LoVo (cell line): ENCODE measurements at regions not wholly inside any gene's neighbourhood (a gene's known extent, or its start where the extent isn't known, plus 50 kb on each side); places are given as distances from the start of the nearest gene placed in this dataset.

Experiments
- DNase-seq: peaks from one replicate; pipeline ENCODE4 v3.0.0-alpha.2; 2016; ENCODE audit warnings: low spot score

DNA sequence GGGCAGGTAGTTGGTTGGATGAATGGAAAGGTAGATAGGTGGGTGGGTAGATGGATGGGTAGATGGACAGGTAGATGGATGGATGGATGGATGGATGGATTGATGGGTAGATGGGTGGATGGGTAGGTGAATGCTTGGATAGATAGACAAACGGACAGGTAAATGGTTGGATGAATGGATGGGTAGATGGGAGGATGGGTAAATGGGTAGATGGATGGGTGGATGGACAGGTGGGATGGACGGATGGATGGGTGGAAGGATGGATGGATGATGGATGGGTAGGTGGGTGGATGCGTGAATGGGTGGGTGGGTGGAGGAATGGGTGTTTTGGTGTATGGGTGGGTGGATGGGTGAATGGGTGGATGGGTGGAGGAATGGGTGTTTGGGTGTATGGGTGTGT, 50.1 kb upstream of the ASAP2 start:
- no peak for DNase-seq

DNA sequence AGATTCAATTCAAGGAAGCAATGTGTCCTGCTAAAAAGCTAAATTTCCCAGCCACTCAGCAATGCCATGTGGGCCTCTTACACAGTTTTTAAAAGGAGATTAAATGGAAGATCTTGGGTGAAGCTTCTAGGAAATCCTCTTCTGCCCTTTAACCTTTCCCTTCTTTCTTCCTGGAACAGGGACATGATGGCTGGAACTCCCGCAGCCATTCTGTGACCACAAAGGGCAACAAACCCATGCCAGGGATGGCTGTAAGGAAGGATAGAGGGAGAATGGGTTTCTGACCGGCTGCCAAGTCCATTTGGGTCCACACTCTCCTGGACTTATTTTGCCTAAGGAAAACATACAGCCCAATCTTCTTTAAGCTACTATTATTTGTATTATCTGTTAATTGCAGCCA, 52.6 kb upstream of the ASAP2 start:
- no peak for DNase-seq

DNA sequence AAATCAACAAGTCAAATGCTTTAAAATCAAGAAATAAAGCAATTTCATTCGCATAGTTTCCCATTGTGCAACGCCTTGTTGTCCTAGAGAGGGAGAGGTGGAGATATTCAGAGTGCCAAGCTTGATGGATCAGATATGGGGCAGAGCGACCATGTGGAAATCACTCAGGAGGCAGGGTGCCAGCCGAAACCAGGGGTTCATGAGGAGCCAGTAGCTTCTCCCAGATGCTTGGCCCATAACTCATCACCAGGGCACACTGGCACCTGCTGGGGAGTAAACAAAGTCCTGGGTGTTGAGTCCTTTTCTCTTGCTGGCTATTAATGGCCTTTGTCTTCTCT, 53.0 kb upstream of the ASAP2 start:
- no peak for DNase-seq

DNA sequence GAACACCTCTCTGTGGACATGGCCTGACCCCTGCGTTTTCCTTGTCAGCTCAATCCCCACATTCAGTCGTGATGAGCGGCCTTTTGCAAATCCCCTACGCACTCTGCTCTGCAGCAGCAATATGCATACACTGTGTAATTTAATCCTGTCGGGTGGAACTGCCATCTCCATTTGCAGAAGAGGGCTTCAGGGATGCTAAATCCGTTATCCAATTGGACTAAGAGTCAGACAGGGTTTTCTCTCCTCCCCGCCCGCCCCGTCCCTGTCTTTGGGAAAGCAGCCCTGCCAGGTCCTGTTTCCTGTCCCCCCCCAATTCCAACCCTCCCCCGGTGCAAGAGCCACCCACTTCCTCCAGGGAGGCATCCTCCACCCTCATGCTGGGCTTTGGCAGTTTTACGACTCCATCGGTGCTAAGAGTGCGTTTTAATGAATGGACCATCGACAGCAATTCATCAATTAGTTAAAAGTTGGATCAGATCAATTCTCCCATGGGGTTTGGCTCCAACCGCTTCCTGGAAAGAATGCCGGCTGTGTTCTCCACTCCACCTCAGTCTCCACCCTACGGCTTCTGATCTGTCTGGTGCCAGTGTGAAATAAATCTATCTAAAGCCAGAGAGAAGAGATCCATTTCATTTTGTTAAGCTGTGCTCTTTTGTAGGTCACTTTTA, 53.5 kb upstream of the ASAP2 start:
- no peak for DNase-seq

DNA sequence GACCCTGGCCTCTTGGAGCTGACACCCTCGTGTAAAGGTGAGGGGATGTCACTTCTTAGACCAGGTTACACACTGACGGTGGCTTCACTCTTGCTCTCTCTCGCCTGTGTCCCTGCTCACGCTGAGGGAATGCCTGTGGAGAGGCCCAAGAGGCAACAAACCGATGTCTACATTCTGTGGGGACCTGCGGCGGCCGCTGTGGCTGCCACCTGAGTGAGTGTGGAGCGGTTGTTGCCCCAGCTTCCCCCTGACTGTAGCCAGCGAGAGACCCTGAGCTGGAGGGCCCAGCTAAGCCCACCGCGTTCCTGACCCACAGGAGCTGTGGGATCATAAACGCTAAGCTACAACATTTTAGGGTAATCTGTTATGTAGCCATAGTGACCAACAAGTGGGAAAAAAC, 55.7 kb upstream of the ASAP2 start:
- DNase-seq = no peak

DNA sequence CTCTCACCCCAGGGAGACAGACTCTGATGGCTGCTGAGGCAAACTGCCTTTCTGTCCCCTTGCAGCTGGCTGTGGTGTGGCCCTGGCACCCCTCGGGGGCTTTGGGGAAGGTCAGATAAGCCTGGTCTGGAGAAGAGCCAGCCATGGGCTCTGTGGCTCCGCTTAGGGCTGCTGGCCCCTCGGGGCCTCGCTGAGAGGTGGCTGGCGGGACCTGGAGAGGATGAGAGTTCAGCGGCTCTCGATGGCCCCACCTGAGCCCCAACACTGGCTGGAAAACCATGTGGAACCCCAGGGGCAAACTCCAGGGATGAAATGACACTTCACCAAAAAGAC, 56.1 kb upstream of the ASAP2 start:
- DNase-seq = no peak

DNA sequence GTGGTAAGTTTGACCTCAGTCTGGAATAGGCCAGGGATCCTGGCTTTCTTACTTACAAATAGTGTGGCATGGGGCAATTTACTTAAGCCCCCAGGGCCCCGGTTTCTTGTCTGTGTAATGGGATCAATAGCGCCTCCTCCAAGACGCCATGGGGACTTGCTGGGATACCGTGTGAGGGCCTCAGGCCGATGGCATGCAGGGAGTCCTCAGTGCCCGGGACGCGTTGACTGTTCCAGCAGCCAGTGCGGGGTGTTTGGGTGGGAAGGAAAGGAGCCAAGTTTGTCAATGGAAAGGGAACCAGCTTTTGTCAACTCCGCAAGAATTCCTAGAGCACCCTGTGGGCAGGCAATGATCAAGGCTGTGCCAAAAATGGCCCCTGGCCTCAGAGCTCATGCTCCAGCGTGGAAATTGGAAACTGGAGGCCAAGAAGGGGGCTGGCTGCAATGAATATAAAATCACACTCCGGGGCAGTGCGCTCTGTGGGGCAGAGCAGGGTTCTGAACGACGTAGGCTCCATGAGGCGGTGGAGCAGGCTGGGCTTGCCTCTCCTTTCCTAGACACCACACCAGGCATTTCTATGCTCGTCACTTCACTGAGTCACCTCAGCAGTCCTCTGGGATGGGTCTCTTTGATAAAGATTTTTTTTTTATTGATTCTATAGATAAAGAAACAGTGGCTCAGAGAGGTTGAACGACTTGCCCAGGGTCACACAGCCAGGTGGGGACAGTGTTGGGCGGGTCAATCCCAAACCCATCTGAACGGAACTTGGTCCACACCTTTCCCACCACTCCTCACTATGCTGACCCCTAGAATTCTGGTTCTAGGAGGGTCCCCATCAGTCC, 56.7 kb upstream of the ASAP2 start:
- DNase-seq = no peak

DNA sequence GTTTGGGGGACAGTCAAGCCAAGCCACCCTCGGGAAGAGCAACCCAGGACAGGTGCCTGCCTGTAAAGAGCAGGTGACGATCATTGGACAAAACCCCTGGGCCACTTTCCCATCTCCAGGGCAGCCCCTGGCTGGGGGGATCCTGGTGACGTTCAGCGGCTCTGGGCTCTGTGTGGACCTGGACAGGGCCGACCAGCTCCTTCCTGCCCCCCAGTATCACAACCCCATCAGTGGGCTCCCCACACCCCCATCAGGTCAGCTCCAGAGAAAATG, 57.3 kb upstream of the ASAP2 start:
- DNase-seq = no peak

DNA sequence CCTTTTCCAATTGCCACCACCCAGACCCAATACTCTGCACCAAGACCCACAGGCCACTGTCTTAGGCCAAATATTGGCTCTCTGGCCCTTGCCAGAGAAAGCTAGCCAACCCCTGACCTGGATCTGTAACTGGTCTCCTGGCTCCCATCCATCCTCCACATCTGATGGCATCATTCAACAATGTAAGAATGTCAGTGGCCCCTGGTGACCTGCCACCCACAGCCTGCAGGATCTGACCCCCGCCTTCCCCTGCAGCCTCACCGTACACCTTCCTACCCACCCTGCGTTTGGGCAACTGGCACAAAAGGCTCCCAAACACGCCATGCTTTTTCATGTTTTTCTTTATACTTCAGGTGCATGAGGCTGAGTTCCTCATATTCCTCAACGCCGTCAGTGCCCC, 60.0 kb upstream of the ASAP2 start:
- no peak for DNase-seq

DNA sequence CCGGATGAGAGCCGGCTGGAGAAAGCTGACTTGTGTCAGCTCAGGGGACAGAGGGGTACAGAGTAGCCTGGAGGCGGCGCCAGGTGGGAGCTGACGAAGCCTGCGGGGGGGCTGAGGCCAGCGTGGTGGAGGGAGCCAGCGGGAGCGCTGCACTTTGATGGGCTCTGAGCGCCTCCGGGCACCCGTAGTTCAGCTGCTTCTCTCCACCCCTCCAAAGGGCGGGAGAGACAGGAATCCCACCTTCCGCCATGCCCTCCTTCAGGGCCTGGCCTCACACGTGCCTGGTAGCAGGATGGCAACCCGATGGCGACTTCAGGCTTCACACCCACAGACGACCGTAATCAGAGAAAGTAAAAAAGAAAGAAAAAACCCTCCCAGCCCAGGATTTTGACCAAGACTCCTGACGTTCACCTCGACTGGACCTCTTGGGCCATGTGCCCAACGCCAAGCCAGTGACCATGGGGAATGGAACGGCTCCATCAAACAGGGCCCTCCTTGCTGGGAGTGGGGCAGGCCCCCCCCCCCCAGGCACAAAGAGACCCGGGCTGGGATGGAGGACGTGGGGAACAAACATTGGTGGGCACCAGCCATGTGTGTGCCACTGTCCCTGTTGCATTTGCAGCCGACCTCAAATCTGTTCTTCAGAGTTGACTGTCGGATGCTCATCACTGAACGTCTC, 60.7 kb upstream of the ASAP2 start:
- DNase-seq = no peak

DNA sequence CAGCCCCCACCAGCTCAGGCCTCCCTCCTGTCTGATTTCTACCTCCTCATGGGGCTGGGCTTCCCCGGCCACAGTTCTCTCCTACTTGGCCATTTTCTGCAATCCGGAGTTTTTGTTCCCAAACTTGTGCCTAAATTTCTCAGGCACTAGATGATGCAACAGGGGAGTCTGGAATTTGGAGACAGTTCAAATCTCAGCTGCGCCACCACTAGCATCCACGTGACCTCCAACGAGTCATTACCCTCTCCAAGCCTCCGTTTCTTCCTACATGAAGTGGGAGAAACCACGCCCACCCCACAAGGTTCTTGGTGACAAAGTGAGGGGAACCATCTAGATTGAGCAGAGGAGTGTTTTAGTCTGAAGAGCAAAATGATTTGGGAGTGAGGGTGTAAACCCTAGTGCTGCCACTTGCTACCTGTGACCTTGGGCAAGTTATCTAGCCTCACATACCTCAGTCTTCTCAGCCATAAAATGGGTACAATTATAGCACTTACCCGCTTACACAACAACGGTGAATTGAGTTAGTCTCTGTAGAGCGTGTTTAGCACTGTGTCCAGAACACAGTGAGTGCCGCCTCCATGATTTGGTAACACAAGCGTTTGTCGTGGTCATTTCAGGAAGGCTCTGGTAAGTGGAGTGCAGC, 61.4 kb upstream of the ASAP2 start:
- no peak for DNase-seq

DNA sequence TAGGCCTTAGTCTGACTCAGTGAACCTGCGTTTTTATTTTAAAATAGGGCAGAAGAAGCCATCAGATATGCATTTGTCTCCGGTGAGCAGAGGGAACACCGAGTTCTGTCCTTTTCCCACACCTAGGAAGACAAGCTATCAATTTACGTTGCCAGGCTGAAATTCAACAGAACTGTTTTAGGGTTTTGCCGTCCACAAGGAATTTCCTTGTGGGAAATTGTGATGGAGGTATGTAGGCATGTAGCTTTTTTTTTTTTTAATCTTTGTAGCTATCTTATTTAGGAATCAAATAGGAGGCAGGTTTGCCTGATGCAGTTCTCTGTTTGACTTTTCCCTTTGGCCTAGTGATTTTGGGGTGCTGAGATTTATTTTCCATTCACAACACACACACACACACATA, 62.0 kb upstream of the ASAP2 start:
- DNase-seq = no peak

DNA sequence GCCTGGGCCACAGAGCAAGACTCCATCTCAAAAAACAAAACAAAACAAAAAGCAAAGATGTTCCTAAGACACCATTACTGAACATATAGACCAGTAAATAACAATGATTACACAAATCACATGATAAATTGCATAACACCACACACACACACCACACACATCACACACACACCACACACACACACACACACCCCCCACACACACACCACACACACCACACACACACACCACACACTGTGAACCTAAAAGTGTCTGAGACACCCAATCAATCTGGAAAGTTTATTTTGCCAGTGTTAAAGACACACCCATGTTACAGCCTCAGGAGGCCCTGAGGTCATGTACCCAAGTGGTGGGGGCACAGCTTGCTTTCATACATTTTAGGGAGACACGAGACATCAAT, 62.6 kb upstream of the ASAP2 start:
- no peak for DNase-seq

DNA sequence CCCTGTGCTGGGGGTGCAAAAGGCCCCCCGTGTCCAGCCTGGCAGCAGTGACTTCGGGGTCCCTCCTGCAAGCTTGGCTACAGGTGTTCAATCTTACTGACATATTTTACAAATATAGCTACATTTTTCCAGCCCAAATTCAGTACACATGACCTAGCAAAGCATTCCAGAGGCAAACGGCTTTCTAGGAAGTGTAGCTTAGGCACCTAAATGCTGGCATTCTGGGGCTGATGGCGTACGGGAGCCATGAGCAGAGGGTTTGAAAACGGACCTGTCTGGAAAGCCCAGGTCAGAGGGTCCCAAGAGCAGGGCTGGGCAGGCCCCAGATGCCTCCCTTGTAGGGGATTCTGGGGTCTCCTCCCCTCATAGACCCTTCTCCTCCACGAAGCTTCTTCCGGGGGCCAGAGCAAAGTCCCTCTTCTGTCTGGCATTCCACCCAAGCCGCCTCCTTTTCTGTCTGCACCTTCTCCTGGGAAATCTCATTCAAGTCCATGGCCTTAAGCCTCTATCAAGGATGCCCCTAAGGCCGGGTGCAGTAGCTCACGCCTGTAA, 63.3 kb upstream of the ASAP2 start:
- no peak for DNase-seq

DNA sequence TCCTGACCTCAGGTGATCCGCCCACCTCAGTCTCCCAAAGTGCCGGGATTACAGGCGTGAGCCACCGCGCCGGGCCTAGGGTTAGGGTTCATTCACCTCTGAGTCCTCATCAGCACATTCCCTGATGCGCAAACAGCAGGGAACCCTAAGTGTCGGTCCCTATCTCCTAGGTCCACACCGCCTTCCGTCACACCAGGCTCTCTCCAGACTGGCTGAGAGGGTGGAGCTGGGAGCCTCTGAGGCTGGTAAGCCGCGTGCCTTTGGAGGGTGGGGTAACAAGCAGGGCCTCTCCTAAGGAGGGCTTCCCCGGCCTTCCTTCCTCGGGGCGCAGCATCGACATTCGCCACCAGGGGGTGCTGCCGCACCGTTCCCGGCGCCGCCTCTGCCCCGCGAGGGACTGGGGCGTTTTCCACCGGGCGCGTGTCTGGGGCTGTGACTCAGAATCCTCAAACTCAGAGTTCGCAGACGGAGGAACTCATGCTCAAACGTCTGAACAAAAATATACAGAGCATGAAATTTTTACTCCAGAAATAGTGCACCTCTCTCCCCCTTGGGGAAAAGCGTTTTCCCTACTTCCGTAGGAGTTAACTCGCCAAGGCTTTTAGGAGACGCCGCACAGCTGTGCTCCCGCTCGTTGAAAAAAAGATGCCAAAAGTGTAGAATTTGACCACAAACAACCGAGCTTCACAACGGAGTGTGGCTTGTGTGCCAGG, 63.9 kb upstream of the ASAP2 start:
- DNase-seq = peak; percentile 96

DNA sequence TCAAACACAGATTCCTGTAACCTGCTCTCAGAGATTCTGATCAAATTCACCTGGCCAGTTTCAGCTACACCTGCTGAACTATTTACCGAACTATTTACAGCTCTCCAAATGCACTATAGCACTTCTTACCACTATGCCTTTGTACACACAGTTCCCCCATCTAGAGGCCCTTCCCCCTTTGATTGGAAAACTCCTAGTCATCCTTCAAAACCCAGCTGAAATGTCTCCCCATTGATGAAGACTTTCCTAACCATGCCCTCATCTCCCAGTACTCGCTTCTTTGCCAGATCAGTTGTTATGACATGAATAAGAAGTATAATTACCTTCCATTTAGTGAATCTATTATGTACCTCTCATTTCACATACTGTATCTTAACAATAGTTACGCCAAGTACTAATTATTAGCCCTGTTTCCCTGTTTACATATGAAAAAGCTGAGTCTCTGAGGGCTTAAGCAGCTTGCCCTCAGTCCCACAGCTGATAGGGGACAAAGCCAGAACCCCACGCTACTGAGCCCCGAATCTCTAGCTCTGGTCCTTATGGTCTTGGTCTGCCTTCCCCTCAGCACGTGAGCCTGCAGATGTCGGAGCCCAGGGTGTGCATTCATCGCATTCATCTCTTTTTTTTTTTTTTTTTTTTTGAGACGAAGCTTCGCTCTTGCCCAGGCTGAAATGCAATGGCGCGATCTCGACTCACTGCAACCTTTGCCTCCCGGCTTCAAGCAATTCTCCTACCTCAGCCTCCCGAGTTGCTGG, 64.7 kb upstream of the ASAP2 start:
- no peak for DNase-seq

DNA sequence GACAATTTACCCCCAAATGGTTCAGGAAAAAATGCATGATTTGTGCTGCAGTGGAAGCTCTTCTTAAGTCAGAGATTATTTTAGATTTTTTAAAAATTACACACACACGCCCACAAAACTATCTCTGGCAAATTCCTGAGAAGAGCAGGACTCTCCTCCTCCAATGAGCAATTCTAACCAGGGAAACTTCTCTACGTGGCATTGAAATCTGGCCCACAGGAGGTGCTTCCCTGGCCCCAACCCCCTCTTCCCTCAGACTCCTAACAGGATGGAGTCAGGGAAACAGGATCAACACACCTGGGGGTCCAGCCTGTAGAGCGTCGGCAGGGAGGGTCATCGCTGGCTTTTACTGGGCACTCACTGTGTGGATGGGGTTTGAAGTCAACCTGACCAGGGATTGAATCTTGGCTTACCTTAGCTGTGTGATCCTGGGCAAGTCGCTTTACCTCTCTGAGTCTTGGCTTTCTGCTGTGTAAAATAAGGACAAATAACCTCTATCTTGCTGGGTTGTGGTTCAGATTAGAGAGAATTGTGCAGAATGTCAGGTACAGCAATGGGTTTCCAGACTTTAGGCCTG, 65.4 kb upstream of the ASAP2 start:
- DNase-seq = no peak

DNA sequence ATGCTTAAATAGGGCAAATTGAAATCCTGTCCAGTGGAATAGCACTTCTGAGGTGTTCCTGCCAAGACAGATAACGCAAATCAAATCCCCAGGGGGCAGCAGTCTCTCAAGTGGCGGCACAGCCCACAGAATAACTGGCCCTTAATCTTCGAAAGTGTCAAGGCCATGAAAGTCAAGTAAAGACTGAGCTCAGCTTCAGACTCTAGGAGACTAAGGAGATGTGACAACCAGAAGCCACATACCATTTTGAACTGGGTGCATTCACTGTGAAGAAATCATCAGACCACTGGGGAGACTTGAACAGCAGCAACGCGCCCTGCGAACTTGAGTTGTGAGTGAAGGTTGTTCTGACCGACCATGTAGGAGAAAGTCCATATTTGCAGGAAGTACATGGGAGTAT, 66.0 kb upstream of the ASAP2 start:
- no peak for DNase-seq

DNA sequence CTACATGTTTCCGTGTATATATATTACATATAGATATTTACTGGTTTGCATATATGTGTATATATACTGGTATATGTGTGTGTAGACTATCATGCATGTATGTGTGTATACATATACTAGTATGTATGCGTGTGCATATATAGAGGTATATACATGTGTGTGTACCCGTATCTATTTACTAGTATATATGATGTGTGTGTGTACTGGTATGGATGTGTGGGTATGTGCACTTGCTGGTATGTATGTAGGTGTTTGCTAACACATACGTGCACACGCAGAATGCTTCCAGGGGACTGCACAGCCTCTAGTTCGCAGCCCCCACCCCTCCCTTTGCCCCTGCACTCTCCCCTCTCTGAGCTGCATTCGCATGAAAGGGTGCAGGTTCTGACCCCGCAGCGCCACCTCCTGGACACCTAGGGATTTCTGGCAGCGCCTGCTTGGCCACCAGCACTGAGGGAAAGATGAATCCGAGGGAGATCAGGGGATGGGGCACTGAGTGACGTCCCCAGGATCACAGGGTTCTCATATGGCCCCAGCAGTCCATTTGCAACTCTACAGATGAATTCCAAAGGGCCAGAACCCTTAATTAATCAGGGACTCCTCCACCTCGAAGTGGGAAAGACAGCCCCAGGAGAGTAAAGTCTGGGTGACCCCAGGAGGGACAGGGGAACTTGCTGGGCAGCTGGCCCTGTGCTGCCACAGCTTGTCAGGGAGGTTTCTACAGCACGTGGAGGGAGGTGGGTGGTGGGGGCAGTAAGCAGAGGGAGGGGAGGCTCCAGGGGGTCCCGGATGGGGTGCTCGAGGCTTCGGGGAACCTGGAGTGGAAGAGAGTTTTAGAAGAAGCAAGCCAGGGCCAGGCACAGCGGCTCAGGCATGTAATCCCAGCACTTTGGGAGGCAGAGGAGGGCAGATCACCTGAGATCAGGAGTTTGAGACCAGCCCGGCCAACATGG, 66.8 kb upstream of the ASAP2 start:
- peak; percentile 43 for DNase-seq
